PC-3 (cell line): ENCODE measurements at regions not wholly inside any gene's neighbourhood (a gene's known extent, or its start where the extent isn't known, plus 50 kb on each side); places are given as distances from the start of the nearest gene placed in this dataset.

Source experiments
- ATAC-seq: fragments of 200-7000 bp; cut with Tn5 transposase; 2 replicates; pipeline ENCODE4 v1.9.1; 2020; ENCODE audit warnings: mild to moderate bottlenecking, moderate library complexity
- BruUV-seq: library from RNA; stranded (reverse); fragments of 400-500 nt; replicated peaks from 2 replicates; lab custom pipeline; 2021; lab: Mats Ljungman, UMichigan
- CTCF ChIA-PET: fragments of 300-600 bp; sonication (Branson Sonifier 250); formaldehyde crosslinking; loops from one replicate; lab custom pipeline; 2022; ENCODE audit warnings: antibody characterized with exemption; lab: Charles Lee
- POLR2A ChIA-PET: fragments of 300-600 bp; sonication (Branson Sonifier 250); formaldehyde crosslinking; loops from one replicate; lab custom pipeline; 2022; ENCODE audit warnings: antibody characterized with exemption; ENCODE audit not compliant: unreplicated experiment; lab: Charles Lee
- DNase-seq: peaks from one replicate; pipeline ENCODE4 v3.0.0-alpha.2; 2015
- H2AFZ ChIP-seq: fragments of 300-600 bp; sonication (generic); 2 replicates; pipeline ENCODE4 v1.6.0; 2016; ENCODE audit warnings: antibody characterized with exemption, low read length
- H3F3A ChIP-seq: fragments of 300-600 bp; sonication (generic); one replicate; pipeline ENCODE4 v1.6.0; 2017; ENCODE audit warnings: antibody characterized with exemption, low read length, control low read depth, mild to moderate bottlenecking; ENCODE audit not compliant: unreplicated experiment
- H3K27ac ChIP-seq: fragments of 300-600 bp; sonication (generic); 2 replicates; pipeline ENCODE4 v1.5.1; 2016; ENCODE audit warnings: mild to moderate bottlenecking, low read length
- H3K27me3 ChIP-seq: fragments of 300-600 bp; sonication (generic); 2 replicates; pipeline ENCODE4 v1.6.1; 2016; ENCODE audit warnings: low read length, mixed read lengths
- H3K36me3 ChIP-seq: fragments of 300-600 bp; sonication (generic); 2 replicates; pipeline ENCODE4 v1.6.1; 2016; ENCODE audit warnings: low read depth, mixed run types, low read length, mixed read lengths
- H3K4me1 ChIP-seq: fragments of 300-600 bp; sonication (generic); 2 replicates; pipeline ENCODE4 v1.5.1; 2016; ENCODE audit warnings: low read length; ENCODE audit not compliant: insufficient read depth
- H3K4me2 ChIP-seq: fragments of 300-600 bp; sonication (generic); 2 replicates; pipeline ENCODE4 v1.6.0; 2016; ENCODE audit warnings: low read length
- H3K4me3 ChIP-seq: fragments of 300-600 bp; sonication (generic); 2 replicates; pipeline ENCODE4 v1.5.1; 2016; ENCODE audit warnings: mild to moderate bottlenecking, low read length, mixed read lengths
- H3K79me2 ChIP-seq: fragments of 300-600 bp; sonication (generic); 2 replicates; pipeline ENCODE4 v1.6.1; 2017; ENCODE audit warnings: low read length, mixed read lengths
- H3K9ac ChIP-seq: fragments of 300-600 bp; sonication (generic); 2 replicates; pipeline ENCODE4 v1.6.0; 2016; ENCODE audit warnings: mild to moderate bottlenecking, low read length
- H3K9me2 ChIP-seq: fragments of 300-600 bp; sonication (generic); replicated peaks from 2 replicates; pipeline ENCODE4 v1.6.1; 2016; ENCODE audit warnings: mixed run types, low read length, mixed read lengths
- H3K9me3 ChIP-seq: fragments of 300-600 bp; sonication (generic); 2 replicates; pipeline ENCODE4 v1.6.1; 2016; ENCODE audit warnings: low read length, mixed read lengths
- H4K20me1 ChIP-seq: fragments of 300-600 bp; sonication (generic); 2 replicates; pipeline ENCODE4 v1.6.1; 2016; ENCODE audit warnings: low read length, mixed read lengths
- EZH2 ChIP-seq: fragments of 300-600 bp; sonication (generic); IDR thresholded peaks from one replicate; pipeline ENCODE4 v1.6.1; 2017; ENCODE audit warnings: antibody characterized with exemption, mild to moderate bottlenecking, low read length; ENCODE audit not compliant: unreplicated experiment
- EZH2phosphoT487 ChIP-seq: fragments of 300-600 bp; sonication (generic); IDR thresholded peaks from 2 replicates; pipeline ENCODE4 v1.6.1; 2018; ENCODE audit warnings: mild to moderate bottlenecking, antibody characterized with exemption, low read length, borderline replicate concordance
- intact Hi-C: fragments of 100-400 bp; cut with micrococcal nuclease; formaldehyde crosslinking; loops from 2 replicates; pipeline ENCODE4 v1.9.0; 2023
- TF ChIP-seq, protein P1 (sequence below): fragments of 300-600 bp; sonication (generic); conservative IDR thresholded peaks from 2 replicates; pipeline ENCODE4 v1.5.1; 2017; ENCODE audit warnings: antibody characterized with exemption, low read depth, mild to moderate bottlenecking, low read length

DNA sequence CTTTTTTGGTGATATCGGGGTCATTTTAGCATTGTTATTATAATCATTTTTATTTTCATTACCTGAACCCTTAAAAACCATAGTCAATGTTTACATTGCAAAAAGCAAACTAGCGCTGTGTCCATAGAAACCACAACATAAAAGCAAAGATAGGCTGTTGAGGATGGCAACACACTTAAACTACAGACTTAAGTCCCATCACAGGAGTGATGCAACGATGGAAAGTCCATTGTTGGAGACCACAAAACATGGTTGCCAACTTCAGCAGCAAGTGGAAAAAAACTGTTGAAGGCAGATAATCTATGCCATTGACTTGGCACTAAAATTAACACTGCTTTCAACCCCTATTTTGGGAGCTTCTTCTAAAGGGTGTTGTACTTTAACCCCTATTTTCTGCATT is 398.8 kb upstream of the IGFBP3 start:
- Histone ChIP-seq H3K36me3 (no peaks in the 10 kb centered on the region), H3K4me2 (no peak overlapping the region), H3K9ac (no peak overlapping the region), H3K27ac (no peak overlapping the region), H2AFZ (no peak overlapping the region), H3K9me2 (no peaks in the 10 kb centered on the region; the same call in 1 of the 2 replicates), H3K4me3 (no peak overlapping the region), H3K27me3 (no peaks in the 10 kb centered on the region), H4K20me1 (no peaks in the 10 kb centered on the region), H3K9me3 (no peaks in the 10 kb centered on the region), H3F3A (no peaks in the 10 kb centered on the region), H3K79me2 (no peaks in the 10 kb centered on the region), H3K4me1 (0 out of 2 replicates have a peak, but pooled peaks cover 5% of the 10 kb centered on the region)
- ChIA-PET CTCF (no interaction called here), POLR2A (no interaction called here)
- DNase-seq (no peak), ATAC-seq (no peak)
- TF ChIP-seq EZH2 (no peak), EZH2phosphoT487 (no peak)
- TF ChIP-seq, protein P1, sequence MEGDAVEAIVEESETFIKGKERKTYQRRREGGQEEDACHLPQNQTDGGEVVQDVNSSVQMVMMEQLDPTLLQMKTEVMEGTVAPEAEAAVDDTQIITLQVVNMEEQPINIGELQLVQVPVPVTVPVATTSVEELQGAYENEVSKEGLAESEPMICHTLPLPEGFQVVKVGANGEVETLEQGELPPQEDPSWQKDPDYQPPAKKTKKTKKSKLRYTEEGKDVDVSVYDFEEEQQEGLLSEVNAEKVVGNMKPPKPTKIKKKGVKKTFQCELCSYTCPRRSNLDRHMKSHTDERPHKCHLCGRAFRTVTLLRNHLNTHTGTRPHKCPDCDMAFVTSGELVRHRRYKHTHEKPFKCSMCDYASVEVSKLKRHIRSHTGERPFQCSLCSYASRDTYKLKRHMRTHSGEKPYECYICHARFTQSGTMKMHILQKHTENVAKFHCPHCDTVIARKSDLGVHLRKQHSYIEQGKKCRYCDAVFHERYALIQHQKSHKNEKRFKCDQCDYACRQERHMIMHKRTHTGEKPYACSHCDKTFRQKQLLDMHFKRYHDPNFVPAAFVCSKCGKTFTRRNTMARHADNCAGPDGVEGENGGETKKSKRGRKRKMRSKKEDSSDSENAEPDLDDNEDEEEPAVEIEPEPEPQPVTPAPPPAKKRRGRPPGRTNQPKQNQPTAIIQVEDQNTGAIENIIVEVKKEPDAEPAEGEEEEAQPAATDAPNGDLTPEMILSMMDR, result no peak
- intact Hi-C loops, result no loop called here
- no TSS peak for BruUV-seq

DNA sequence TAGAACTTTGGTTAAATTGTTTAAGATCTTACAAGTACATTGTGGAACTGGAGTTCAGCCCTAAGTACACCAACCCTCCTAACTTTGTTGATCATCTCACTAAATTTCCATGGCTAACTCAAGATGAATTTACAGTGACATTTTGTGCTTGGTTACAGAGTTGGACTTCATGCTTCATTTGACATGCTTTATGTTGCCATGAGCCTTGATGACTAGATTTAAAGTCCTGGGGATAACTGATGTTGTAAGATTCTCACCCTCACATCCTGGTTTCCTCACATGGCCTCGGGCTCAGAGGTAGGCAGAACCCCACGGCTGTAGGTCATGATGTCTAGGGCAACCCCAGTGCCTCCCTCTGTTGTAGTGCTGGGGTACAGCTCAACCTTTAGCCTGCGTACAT is 397.2 kb upstream of the IGFBP3 start:
- Histone ChIP-seq H3K9me3 (no peaks in the 10 kb centered on the region), H3K79me2 (no peaks in the 10 kb centered on the region), H3K9ac (no peak overlapping the region), H3K4me3 (no peak overlapping the region), H3K36me3 (no peaks in the 10 kb centered on the region), H3K4me2 (no peak overlapping the region), H3K27ac (no peak overlapping the region), H3K27me3 (no peaks in the 10 kb centered on the region), H2AFZ (no peak overlapping the region), H3F3A (no peaks in the 10 kb centered on the region), H3K4me1 (0 out of 2 replicates have a peak, but pooled peaks cover 5% of the 10 kb centered on the region), H3K9me2 (no peaks in the 10 kb centered on the region; the same call in 1 of the 2 replicates), H4K20me1 (no peaks in the 10 kb centered on the region)
- no peak for DNase-seq
- no peak for TF ChIP-seq EZH2phosphoT487
- TF ChIP-seq, protein P1, result no peak
- no peak for TF ChIP-seq EZH2
- ATAC-seq, result no peak
- intact Hi-C loops, result no loop called here
- no TSS peak for BruUV-seq
- CTCF ChIA-PET, result no interaction called here
- POLR2A ChIA-PET, result no interaction called here

- POLR2A ChIA-PET, result interaction anchor here (0.7 kb wide), 1 partner anchor 82 kb away, joined by 3 read pairs; no protein-coding TSS in a partner anchor
- H3K9me2 ChIP-seq, result no peaks in the 10 kb centered on the region; the same call in 1 of the 2 replicates
- 0 out of 2 replicates have a peak, but pooled peaks cover 5% of the 10 kb centered on the region for H3K4me1 ChIP-seq
- TF ChIP-seq EZH2phosphoT487, result no peak
- TF ChIP-seq, protein P1, result no peak
- TF ChIP-seq EZH2, result no peak
- no peaks in the 10 kb centered on the region for H3K79me2 ChIP-seq
- H2AFZ ChIP-seq, result no peak overlapping the region
- DNase-seq, result no peak
- H3F3A ChIP-seq, result no peaks in the 10 kb centered on the region
- intact Hi-C loops, result no loop called here
- BruUV-seq, result no TSS peak
- H3K4me3 ChIP-seq, result no peak overlapping the region
- H3K4me2 ChIP-seq, result no peak overlapping the region
- no peak for ATAC-seq
- no peaks in the 10 kb centered on the region for H3K36me3 ChIP-seq
- no peaks in the 10 kb centered on the region for H3K27me3 ChIP-seq
- CTCF ChIA-PET, result no interaction called here
- H3K27ac ChIP-seq, result no peak overlapping the region
- no peaks in the 10 kb centered on the region for H4K20me1 ChIP-seq
- no peaks in the 10 kb centered on the region for H3K9me3 ChIP-seq
- no peak overlapping the region for H3K9ac ChIP-seq
Observed at GRCh38 chr7:46317256-46317655, 396.2 kb upstream of the IGFBP3 start.
